ENCODE measurements at regions not wholly inside any gene's neighbourhood (a gene's known extent, or its start where the extent isn't known, plus 50 kb on each side); places are given as distances from the start of the nearest gene placed in this dataset.
"Not testable (repeated sequence)": the region's sequence is repeated elsewhere in the genome, so short reads cannot be mapped to it uniquely, and the experiment has no call there.

GRCh38 chr17:72372185-72372584 is 251.4 kb downstream of the SOX9 start:
- DNase-seq, result no peak

GRCh38 chr17:72373910-72374741 is 253.3 kb downstream of the SOX9 start:
- DNase-seq, result no peak

- DNase-seq, result no peak
Observed at GRCh38 chr17:72376526-72377345, 255.9 kb downstream of the SOX9 start.

GRCh38 chr17:72378414-72379390 is 257.9 kb downstream of the SOX9 start:
- no peak for DNase-seq

GRCh38 chr17:72379516-72379915 is 258.7 kb downstream of the SOX9 start:
- DNase-seq, result no peak

GRCh38 chr17:72380120-72380519 is 259.3 kb downstream of the SOX9 start:
- DNase-seq, result no peak

- no peak for DNase-seq
Observed at GRCh38 chr17:72380737-72381136, 259.9 kb downstream of the SOX9 start.

- no peak for DNase-seq
Observed at GRCh38 chr17:72381597-72382397, 261.0 kb downstream of the SOX9 start.

- DNase-seq, result no peak
Observed at GRCh38 chr17:72382971-72383722, 262.3 kb downstream of the SOX9 start.

- DNase-seq, result no peak
Observed at GRCh38 chr17:72385475-72385874, 264.7 kb downstream of the SOX9 start.

GRCh38 chr17:72386173-72386572 is 265.4 kb downstream of the SOX9 start:
- not testable (repeated sequence) for DNase-seq

GRCh38 chr17:72386619-72387237 is 265.9 kb downstream of the SOX9 start:
- no peak for DNase-seq

- no peak for DNase-seq
Observed at GRCh38 chr17:72387487-72387886, 266.7 kb downstream of the SOX9 start.

- no peak for DNase-seq
Observed at GRCh38 chr17:72387969-72388368, 267.1 kb downstream of the SOX9 start.

- peak; percentile 41 for DNase-seq
Observed at GRCh38 chr17:72388765-72389473, 268.1 kb downstream of the SOX9 start.

- no peak for DNase-seq
Observed at GRCh38 chr17:72390675-72391508, 270.1 kb downstream of the SOX9 start.

- DNase-seq, result no peak
Observed at GRCh38 chr17:72392056-72393010, 271.5 kb downstream of the SOX9 start.

GRCh38 chr17:72393553-72393952 is 272.7 kb downstream of the SOX9 start:
- peak; percentile 46 for DNase-seq
